GM18508 (cell line): ENCODE measurements at regions not wholly inside any gene's neighbourhood (a gene's known extent, or its start where the extent isn't known, plus 50 kb on each side); places are given as distances from the start of the nearest gene placed in this dataset.
"Not testable (repeated sequence)": the region's sequence is repeated elsewhere in the genome, so short reads cannot be mapped to it uniquely, and the experiment has no call there.

ENCODE experiments used
- ATAC-seq: cut with Tn5 transposase; IDR thresholded peaks from one replicate; pipeline ENCODE4 v1.9.1; 2021; ENCODE audit warnings: moderate number of reproducible peaks; ENCODE audit not compliant: insufficient read depth, unreplicated experiment

DNA sequence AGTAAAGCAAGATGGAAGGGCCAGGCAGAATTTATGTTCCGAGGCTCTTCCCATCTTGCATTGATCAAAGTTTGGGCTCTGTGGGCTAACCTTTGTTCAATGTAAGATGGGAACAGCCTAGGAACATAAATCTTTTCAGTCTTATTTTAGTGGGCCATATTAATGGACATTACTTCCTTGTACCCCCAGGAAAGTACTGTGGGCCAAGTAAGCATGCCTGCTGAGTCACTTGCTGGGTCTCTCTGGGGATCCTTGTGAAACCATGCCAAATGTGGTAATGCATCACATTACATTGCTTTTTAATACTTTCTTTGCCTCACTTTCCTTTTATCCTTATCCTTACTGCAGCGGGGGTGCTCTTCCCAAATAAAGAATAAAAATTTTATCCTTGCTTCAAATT, 349.5 kb upstream of the POU1F1 start:
- no peak for ATAC-seq

- ATAC-seq = no peak
Measured at GRCh38 chr3:87624860-87625259, 348.5 kb upstream of the POU1F1 start.

- peak; percentile 86 for ATAC-seq
Measured at GRCh38 chr3:87621667-87622066, 345.3 kb upstream of the POU1F1 start.

DNA sequence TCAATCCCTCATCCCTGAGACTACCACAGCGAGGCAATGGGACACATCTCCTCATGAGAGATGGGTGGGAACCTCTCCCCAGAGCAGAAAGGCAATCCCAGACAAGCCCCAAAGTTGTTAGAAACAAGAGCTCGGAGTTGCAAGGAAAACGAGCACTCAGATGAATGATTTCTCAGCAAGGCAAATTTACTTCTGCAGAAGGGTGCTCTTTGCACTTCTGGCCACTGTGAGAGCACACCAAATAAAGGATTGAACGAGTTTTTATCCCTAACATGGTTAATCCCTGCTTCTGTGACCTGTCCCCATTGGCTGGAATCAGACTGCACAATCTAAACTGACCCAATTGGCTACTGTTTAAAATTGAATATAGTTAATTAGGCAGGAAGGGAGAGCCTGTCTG, 339.1 kb upstream of the POU1F1 start:
- ATAC-seq = no peak

- ATAC-seq = no peak
Measured at GRCh38 chr3:87614998-87615397, 338.6 kb upstream of the POU1F1 start.

- ATAC-seq = no peak
Measured at GRCh38 chr3:87607234-87607633, 330.9 kb upstream of the POU1F1 start.

DNA sequence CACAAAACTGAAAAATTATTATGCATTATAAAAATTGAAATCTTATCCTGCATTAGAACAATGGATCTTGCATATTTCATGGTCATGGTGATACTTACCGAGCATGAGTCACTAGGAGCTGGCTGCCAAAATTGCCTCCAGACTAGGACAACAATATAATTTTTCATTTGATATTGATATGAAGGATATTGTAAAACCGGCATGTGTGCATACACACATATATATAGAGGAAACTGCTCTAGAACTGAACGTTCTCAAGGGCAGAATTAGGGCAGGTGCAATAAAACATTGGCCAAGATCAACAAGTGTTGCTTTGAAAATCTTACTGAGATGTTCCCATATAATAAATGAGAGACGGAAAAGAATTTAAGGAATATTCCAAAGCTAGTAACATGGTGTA, 319.4 kb upstream of the POU1F1 start:
- ATAC-seq = no peak

- no peak for ATAC-seq
Measured at GRCh38 chr3:87581240-87581639, 304.9 kb upstream of the POU1F1 start.

GRCh38 chr3:87576752-87577151, 300.4 kb upstream of the POU1F1 start:
- ATAC-seq = no peak

DNA sequence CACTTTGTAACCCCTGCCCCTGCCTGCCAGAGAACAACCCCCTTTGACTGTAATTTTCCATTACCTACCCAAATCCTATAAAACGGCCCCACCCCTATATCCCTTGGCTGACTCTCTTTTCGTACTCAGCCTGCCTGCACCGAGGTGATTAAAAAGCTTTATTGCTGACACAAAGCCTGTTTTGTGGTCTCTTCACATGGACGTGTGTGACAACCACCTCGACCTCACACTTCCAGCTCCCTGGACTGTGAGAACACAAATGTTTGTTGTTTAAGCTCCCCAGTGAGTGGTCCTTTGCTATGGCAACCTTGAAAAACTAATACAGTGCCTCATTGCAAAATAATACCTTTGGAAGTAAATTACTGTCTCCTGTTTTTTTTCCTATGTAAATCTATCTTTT, 299.2 kb upstream of the POU1F1 start:
- no peak for ATAC-seq

DNA sequence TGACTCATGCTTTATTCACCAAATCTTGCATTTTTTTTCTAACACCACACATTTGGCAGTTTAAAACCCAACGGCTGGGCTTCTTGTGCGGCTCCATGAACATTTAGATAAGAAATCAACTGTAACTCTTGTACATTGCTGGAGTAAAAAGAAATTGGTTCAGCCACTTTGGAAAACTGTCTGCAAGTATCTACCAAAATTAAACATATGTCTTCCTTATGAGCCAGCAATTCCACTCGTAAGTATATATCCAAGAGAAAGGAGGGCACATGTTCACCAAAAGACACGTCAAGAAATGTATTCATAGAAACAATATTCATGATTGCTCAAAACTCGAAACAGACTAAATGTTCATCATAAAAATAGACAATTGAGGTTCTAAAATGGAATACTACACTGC, 291.9 kb upstream of the POU1F1 start:
- no peak for ATAC-seq

DNA sequence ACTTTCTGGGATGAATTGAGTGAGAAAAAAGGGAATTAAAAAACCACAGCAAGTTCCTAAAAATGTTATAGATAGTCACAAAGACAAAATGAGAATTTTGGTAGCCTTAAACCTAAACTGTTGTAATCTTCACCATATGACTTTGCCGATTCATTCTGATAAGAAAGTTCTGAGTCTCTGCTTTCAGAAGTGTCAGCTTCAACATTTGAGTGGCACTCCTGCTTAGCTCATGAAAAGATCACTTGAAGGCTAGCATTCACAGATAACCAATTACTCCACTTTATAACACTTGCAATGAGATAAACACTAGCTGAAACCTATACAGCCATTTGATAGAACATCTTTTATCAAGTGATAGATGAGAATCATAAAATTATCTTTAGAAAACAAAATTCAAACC, 288.1 kb upstream of the POU1F1 start:
- ATAC-seq = no peak

- no peak for ATAC-seq
Measured at GRCh38 chr3:87563712-87564111, 287.3 kb upstream of the POU1F1 start.

- ATAC-seq = no peak
Measured at GRCh38 chr3:87558492-87558891, 282.1 kb upstream of the POU1F1 start.

DNA sequence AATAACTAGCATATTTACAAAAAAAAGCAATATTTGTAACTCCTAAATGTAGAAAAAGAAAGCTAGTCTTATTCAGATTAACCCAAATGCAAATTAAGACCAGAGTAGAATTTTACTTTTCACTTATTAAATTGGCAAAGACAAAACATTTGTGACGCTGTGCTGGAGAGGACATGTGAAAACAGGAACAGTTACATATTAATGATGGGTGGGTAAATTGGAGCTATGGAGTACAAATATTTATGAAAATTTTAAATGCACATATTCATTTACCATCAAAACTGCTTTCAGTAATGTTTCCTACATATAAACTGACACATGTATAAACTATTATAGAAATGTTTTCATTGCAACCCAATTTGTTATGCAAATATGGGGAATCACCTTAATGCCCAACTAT, 278.9 kb upstream of the POU1F1 start:
- no peak for ATAC-seq

GRCh38 chr3:87553058-87553457, 276.7 kb upstream of the POU1F1 start:
- no peak for ATAC-seq

GRCh38 chr3:87550892-87551291, 274.5 kb upstream of the POU1F1 start:
- ATAC-seq = no peak

DNA sequence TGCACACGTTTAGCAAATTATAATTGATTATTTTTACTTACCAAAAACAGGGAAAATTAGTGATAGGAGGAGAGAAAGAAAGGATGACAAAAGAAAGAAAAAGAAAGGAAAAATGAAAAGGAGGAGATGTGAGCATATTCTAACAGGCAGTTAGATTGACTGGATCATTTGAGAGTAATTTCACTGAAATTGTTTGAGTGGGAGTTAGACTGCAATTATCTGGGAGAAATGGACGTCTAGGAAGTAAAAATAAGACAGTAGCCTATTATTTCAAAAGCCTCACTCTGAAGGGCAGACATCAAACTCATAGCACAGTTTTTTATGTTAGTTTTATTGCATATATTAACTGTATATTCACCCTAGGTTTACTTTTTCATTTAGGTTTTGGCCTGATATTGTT, 272.8 kb upstream of the POU1F1 start:
- no peak for ATAC-seq

GRCh38 chr3:87548271-87548670, 271.9 kb upstream of the POU1F1 start:
- ATAC-seq = no peak

DNA sequence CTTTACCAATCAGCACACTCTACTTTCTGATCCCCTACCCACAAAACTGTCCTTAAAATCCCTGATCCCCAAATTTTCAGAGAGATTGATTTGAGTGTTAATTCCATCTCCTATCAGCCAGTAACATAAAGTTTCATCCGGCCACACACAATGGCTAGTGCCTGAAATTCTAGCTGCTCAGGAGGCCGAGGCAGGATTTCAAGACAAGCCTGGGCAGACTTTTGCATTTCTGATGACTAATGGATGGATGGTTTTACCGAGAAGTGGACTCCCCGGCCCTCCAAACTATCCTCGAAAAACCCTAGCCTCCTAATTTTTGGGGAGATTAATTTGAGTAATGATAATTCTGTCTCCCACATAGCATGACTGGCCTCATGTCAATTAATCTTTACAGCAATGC, 269.8 kb upstream of the POU1F1 start:
- no peak for ATAC-seq

GRCh38 chr3:87543408-87543807, 267.0 kb upstream of the POU1F1 start:
- ATAC-seq = not testable (repeated sequence)

DNA sequence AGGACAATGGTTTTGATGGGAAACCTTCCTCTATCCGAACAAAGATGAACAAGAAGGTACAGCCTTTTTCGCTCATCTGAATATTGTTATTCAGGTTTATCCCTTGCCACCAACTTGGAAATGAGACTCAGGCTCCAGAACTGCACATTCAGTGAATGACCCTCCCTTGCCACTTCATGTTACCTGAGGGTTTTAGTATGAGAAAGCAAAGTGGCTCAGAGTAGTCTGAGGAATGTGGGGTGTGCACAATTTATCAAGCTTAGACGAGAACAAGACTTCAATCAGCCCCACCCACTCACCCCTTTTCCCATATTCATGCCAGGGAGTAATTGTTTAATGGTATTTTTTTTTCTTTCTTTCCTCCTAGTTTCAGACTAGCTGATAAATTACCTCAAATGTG, 265.3 kb upstream of the POU1F1 start:
- ATAC-seq = no peak

GRCh38 chr3:87538722-87539121, 262.3 kb upstream of the POU1F1 start:
- not testable (repeated sequence) for ATAC-seq
